ENCODE measurements at regions not wholly inside any gene's neighbourhood (a gene's known extent, or its start where the extent isn't known, plus 50 kb on each side); places are given as distances from the start of the nearest gene placed in this dataset.

DNA sequence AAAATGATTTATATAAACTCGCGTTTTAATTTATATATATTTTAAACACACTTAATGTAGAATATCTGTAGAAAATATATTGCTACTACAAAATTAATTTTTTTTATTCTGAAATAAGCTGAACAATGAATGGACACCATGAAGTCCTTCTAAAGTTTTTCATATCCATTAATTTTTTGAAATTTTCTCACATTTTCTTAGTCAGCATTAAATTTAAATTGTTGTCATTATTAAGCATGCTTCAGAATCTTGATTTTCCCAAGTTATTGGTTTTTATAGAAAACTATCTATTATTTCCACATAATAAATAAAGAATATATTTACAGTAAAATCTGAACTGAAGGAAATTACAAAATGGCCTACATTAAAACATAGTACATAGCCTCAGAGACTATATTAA, 1314.9 kb upstream of the CDH6 start:
- no peak for TF ChIP-seq POLR2A (IDR thresholded peaks at IDR 0.05)
- TF ChIP-seq, protein P1, sequence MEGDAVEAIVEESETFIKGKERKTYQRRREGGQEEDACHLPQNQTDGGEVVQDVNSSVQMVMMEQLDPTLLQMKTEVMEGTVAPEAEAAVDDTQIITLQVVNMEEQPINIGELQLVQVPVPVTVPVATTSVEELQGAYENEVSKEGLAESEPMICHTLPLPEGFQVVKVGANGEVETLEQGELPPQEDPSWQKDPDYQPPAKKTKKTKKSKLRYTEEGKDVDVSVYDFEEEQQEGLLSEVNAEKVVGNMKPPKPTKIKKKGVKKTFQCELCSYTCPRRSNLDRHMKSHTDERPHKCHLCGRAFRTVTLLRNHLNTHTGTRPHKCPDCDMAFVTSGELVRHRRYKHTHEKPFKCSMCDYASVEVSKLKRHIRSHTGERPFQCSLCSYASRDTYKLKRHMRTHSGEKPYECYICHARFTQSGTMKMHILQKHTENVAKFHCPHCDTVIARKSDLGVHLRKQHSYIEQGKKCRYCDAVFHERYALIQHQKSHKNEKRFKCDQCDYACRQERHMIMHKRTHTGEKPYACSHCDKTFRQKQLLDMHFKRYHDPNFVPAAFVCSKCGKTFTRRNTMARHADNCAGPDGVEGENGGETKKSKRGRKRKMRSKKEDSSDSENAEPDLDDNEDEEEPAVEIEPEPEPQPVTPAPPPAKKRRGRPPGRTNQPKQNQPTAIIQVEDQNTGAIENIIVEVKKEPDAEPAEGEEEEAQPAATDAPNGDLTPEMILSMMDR (IDR thresholded peaks at IDR 0.05): no peak

Data from Peyer's patch (tissue), 4 donors.